ENCODE measurements at regions not wholly inside any gene's neighbourhood (a gene's known extent, or its start where the extent isn't known, plus 50 kb on each side); places are given as distances from the start of the nearest gene placed in this dataset.

DNA sequence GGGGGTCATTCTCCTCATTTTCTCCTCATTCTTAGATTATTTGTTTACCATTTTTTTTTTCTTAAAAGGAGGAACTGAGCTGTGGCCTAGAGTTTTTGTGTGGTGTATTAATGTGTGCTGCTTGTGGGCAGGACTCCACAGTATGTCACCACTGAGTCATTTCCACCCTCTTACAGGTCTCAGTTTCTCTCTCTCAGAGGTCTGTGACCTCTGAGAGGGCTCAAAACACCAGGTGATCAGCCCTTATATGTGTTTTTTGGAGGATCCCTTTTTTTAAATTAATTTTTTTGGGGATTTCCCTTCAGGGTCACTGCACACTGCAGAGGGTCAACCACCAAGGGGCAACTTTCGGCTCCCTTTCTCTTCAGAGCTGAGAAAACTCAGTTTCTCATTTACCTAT lies 166.4 kb downstream of the SUCNR1 start:
- 92 to 96% methylated on average over 1 of the region's 1 CpG for WGBS, 2 donors
- intact Hi-C loops (cut with DNase I), result no loop called here
- no peak for FAIRE-seq

DNA sequence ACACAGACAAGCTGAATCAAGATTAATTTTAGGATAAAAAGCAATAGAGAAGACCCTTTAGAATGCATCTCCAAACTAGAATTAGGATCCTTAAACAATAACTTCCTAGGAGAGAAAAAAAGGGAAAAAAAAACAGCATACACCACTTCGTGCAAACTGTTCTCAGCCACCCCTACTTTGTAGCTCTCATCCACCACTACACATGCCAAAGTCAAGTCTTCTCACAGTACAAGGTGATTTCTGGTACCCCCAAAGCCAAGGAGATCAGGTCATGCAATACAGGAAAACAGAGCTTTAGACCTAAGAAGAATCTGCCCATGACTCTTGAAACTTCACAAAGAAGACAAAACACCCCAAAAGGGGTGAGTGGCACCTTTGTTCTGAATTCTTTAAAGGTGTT lies 166.9 kb downstream of the SUCNR1 start:
- ATAC-seq (no peak), FAIRE-seq (no peak), DNase-seq (no peak)
- H3K27ac ChIP-seq, result no peak overlapping the region
- intact Hi-C loops (cut with DNase I), result no loop called here
- no peaks in the 10 kb centered on the region for H3K9me3 ChIP-seq
- no peaks in the 10 kb centered on the region for H3K27me3 ChIP-seq
- WGBS, 2 donors, result 72 to 86% methylated on average over 1 of the region's 1 CpG
- H3K4me3 ChIP-seq, result no peak overlapping the region
- no peaks in the 10 kb centered on the region for H3K4me1 ChIP-seq
- H3K36me3 ChIP-seq, result no peaks in the 10 kb centered on the region
- TF ChIP-seq, protein P1, sequence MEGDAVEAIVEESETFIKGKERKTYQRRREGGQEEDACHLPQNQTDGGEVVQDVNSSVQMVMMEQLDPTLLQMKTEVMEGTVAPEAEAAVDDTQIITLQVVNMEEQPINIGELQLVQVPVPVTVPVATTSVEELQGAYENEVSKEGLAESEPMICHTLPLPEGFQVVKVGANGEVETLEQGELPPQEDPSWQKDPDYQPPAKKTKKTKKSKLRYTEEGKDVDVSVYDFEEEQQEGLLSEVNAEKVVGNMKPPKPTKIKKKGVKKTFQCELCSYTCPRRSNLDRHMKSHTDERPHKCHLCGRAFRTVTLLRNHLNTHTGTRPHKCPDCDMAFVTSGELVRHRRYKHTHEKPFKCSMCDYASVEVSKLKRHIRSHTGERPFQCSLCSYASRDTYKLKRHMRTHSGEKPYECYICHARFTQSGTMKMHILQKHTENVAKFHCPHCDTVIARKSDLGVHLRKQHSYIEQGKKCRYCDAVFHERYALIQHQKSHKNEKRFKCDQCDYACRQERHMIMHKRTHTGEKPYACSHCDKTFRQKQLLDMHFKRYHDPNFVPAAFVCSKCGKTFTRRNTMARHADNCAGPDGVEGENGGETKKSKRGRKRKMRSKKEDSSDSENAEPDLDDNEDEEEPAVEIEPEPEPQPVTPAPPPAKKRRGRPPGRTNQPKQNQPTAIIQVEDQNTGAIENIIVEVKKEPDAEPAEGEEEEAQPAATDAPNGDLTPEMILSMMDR (IDR thresholded peaks at IDR 0.05), result no peak

More for the DNA sequence above, 166.4 kb downstream of the SUCNR1 start:
- ATAC-seq (no peak), DNase-seq (no peak)
- H3K27ac ChIP-seq, result no peak overlapping the region
- H3K27me3 ChIP-seq, result no peaks in the 10 kb centered on the region
- TF ChIP-seq, protein P1 (IDR thresholded peaks at IDR 0.05), result no peak
- no peaks in the 10 kb centered on the region for H3K9me3 ChIP-seq
- no peak overlapping the region for H3K4me3 ChIP-seq
- no peaks in the 10 kb centered on the region for H3K36me3 ChIP-seq
- H3K4me1 ChIP-seq, result no peaks in the 10 kb centered on the region

DNA sequence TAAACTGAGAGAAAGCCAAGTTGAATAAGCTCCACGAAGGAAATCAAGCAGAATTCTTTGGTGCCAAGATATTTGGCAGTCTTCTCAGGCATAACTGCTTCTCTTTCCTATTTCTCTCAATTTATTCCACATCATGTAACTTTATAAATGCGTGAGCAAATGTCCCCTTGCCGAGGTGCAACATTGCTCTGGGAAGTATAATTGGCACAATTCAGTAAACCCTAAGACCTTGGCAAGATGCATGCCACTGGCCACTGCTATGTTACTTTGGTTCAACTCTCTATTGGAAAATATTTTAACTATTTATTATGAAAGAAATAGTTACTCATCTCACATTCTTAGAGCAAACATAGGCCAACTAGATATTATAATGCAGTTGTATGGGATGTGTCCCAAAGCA lies 170.2 kb downstream of the SUCNR1 start:
- TF ChIP-seq, protein P1 (IDR thresholded peaks at IDR 0.05), result no peak
- DNase-seq (no peak), FAIRE-seq (no peak), ATAC-seq (no peak)
- Histone ChIP-seq H3K27ac (no peak overlapping the region), H3K27me3 (no peaks in the 10 kb centered on the region), H3K36me3 (no peaks in the 10 kb centered on the region), H3K9me3 (no peaks in the 10 kb centered on the region), H3K4me3 (no peak overlapping the region), H3K4me1 (no peaks in the 10 kb centered on the region)
- intact Hi-C loops (cut with DNase I), result no loop called here
- 79 to 80% methylated on average over 3 of the region's 3 CpGs for WGBS, 2 donors

DNA sequence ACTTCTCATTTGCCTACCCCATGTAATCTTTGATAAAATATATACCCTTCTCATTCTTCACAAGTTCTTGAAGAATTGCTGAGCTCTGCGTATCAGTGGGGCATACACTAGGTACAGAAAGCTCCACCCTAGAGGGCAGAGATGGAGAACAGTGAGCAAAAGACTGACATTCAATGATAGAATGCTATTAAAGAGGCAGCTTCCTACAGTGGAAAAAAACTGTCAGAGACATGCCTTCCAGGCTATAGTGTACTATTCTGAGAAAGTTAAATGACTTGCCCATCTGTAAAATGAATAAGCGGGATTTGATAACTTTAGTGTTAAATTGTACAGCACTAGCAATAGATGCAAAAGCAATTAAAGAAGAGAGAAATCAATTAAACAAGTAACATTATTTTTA lies 172.8 kb downstream of the SUCNR1 start:
- no peak for ATAC-seq
- intact Hi-C loops (cut with DNase I), result no loop called here
- Histone ChIP-seq H3K9me3 (no peaks in the 10 kb centered on the region), H3K4me3 (no peak overlapping the region), H3K27me3 (no peaks in the 10 kb centered on the region), H3K27ac (no peak overlapping the region), H3K36me3 (no peaks in the 10 kb centered on the region), H3K4me1 (no peaks in the 10 kb centered on the region)
- FAIRE-seq, result no peak
- 86% methylated on average over 2 of the region's 2 CpGs for WGBS, 2 donors
- TF ChIP-seq, protein P1 (IDR thresholded peaks at IDR 0.05), result no peak
- DNase-seq, result no peak

DNA sequence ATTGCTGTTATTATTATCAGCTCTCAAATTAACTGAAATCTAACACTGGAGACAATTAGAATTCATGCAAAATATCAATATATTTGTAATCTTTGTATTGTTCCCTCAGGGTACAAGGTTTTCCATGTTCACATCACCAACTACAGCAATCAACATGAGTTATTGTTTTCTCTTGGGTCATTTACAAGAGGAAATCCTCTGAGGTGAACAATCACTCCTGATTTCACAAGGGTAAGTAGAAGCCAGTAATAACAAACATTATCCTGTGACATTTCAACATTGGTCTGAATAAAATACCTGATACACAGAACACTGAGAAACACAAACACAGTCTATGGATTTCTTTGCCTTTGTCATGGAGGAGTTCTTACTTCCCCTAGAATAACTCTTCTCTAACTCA lies 174.0 kb downstream of the SUCNR1 start:
- Histone ChIP-seq H3K9me3 (no peaks in the 10 kb centered on the region), H3K4me1 (no peaks in the 10 kb centered on the region), H3K36me3 (no peaks in the 10 kb centered on the region), H3K27ac (no peak overlapping the region), H3K4me3 (no peak overlapping the region), H3K27me3 (no peaks in the 10 kb centered on the region)
- TF ChIP-seq, protein P1 (IDR thresholded peaks at IDR 0.05), result no peak
- intact Hi-C loops (cut with DNase I), result no loop called here
- DNase-seq (no peak), FAIRE-seq (no peak), ATAC-seq (no peak)
